GM21737 (cell line): ENCODE measurements at regions not wholly inside any gene's neighbourhood (a gene's known extent, or its start where the extent isn't known, plus 50 kb on each side); places are given as distances from the start of the nearest gene placed in this dataset.
"Not testable (repeated sequence)": the region's sequence is repeated elsewhere in the genome, so short reads cannot be mapped to it uniquely, and the experiment has no call there.

Source experiments
- ATAC-seq: cut with Tn5 transposase; IDR thresholded peaks from one replicate; pipeline ENCODE4 v1.9.1; 2021; ENCODE audit warnings: mild to moderate bottlenecking, moderate library complexity; ENCODE audit not compliant: unreplicated experiment

DNA sequence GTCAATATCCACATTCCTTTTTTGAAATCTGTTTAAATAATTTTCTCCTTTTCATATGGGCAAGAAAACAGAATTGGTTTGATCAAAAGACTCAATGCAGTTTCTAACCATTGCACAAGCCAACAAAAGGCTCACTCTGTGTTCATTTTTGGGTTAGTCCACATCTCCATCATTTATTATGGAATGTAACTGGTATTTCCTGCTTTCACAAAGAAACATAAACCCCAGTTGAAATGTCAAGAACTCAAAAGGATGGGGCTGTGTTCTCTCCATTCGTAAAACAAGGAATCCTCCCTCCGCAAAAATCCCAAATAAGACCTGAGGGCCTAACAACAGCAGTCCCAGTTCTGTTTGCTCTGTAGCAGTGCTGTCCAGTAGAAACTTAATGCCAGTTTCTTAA, 420.9 kb downstream of the GJA1 start:
- ATAC-seq: no peak

DNA sequence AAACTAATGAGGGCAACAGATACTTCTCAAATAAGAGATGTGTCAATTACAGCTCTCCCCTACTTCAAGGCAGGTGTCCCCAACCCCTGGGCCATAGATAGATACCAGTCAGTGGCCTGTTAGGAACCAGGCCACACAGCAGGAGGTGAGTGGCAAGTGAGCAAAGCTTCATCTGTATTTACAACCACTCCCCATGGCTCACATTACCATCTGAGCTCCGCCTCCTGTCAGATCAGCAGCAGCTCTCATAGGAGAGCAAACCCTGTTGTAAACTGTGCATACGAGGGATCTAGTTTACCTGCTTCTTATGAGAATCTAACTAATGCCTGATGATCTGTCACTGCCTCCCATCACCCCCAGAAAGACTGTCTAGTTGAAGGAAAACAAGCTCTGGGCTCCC, 422.1 kb downstream of the GJA1 start:
- ATAC-seq: no peak

DNA sequence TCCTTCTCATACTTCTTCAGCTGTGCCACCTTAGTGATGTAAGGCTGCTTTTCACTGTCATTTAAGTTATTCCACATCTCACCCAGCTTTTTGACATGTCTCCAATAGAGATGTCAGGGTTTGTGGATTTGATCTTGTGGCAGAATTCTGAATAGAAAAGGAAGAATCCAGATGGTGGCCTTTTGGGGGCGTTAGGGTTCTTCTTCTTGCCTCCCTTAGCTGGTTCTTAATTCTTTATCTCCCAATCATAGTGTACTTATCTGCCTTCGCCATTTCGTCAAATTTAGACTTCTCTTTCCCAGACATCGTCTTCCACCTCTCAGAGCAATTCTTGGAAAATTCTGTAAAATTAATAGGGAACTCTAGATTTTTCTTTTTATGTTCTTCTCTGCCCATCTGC, 422.9 kb downstream of the GJA1 start:
- ATAC-seq: no peak

GRCh38 chr6:121858986-121859385, 423.5 kb downstream of the GJA1 start:
- no peak for ATAC-seq

- no peak for ATAC-seq
Measured at GRCh38 chr6:121865811-121866210, 430.4 kb downstream of the GJA1 start.

DNA sequence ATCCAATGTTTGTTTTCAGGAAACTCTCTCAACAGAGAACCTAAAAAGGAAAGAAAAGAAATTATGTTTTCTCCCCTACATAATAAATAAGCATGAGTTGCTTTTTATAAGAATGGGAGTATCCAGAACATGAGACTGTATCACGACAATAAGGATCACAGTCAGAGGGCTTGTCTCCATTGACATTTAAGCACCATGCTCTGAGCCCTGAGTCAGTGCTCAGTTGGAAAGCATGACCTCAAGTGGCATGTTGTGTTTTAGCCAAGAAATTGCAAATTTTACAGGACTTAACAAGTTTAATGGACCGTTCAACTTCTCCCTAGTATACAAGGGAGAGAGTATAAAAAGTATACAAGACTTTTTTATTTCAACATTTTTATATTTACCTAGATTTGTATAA, 431.6 kb downstream of the GJA1 start:
- no peak for ATAC-seq

DNA sequence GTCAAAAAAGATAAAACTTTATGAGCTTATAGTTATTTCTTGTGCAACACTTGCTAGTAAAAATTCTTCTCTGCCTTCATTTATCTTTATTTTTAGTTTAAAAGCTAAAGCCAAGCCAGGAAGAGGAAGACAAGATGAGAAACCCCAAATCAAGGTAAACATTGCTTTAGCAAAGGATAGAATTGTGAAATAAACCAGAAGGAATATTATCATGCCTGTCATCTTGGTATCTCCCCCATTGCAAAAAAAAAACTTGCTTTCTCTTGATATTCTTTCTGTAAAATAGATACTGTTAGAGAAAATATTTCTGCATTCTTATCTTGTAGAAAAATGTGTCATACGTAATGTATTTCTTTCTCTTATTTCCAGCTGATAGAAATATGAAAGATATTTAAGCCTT, 432.8 kb downstream of the GJA1 start:
- ATAC-seq: no peak

GRCh38 chr6:121873595-121873994, 438.1 kb downstream of the GJA1 start:
- no peak for ATAC-seq

DNA sequence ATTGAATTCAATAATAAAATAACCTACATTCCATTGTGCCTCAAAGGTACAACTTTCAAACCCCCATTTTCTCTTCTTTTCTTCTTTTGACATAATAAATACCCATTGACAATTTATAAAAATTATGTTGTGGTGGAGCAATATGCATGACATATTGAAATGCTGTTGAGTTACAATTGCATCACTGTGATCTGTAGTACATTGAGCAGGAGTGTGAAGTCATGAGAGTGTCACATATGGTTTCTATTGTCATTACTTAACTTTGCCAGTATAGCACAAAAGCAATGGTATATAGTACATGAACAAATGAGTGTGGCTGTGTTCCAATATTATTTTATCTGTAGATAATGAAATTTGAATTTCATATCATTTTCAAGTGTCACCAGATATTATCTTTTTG, 441.3 kb downstream of the GJA1 start:
- no peak for ATAC-seq

DNA sequence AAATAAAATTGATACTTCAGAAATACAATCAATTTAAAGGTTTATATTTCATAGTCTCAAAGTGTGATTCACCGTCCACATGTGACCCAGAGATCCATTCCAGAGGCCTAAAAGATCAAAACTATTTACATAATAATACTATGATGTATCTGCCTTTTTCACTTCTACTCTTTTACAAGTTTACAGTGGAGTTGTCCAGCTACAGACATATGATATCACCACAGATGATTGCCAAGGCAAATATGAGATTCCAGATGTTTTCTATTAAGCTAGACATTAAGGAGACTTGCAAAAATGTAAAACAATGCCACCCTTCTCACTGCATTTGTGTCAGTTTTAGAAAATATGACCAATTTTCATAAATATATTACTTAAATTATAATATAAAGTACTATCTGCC, 443.7 kb downstream of the GJA1 start:
- ATAC-seq: no peak

GRCh38 chr6:121880831-121881230, 445.4 kb downstream of the GJA1 start:
- ATAC-seq: no peak

GRCh38 chr6:121881974-121882667, 446.7 kb downstream of the GJA1 start:
- no peak for ATAC-seq

DNA sequence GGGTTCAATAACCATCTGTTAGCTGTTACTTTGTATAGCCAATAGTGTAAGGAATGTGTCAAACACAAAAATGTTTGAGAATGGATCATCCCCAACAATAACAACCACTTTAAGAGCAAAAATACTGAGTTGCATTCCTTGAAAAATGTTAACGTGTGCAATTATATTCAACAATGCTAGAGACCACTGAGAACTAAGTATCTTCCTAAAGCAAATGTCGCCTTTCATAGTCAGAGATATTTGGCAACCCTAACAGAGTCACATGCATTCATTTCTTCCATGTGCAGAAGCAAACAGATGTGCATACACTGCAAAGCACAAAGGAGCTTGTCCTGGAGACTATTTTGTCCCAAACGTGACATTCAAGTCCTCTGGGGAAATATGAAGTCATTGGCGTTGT, 448.6 kb downstream of the GJA1 start:
- ATAC-seq: no peak

DNA sequence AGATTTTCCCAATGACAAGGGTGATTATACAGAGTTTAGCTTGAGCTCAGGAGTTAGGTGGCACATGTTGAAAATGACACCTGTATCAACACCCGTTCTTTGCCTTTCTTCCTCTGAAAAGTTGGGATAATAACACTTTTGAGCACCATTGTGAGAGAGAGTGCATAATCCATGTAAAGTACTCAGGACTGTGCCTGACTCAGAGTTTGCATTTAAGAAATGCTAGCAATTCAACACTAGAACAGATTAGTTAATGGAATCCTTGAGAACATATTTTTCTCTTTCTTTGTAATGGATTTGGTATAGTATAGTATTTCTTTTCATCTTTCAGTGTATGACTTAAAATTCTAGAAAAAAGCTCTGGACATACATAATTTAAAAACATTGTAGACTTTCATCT, 449.2 kb downstream of the GJA1 start:
- no peak for ATAC-seq

DNA sequence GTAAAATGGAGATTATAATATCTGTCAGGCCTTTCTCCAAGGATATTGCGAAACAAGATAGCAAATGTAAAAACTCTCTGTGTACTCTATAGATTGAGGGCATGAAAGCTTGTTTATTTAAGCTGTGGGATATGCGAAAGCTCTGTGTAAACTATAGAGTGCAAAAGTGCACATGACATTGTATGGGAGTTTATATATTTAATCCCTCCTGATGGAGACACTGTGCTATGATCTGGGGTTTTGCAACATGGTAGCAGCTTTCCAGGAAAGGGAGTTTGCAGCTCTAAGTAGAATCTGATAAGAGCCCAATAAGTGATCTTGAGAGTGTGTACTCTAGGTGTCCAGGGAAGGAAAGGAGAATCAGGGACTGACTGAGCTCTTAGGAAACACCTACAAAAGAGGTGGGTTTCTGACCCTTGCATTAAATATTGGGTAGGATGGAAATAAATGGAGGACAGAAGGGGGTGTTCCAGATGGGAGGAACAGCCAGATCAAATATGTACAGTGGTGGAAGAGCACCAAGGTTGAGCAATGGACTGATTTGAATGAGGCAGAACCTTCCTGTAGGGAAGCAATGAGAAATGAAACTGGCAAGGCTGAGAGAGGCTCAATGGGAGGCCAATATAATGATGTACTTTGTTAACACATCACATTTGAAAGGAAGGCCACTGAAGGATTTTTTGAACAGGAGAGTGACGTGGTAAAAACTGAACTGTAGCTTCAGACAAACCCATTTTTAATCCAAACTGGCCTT, 450.1 kb downstream of the GJA1 start:
- no peak for ATAC-seq

DNA sequence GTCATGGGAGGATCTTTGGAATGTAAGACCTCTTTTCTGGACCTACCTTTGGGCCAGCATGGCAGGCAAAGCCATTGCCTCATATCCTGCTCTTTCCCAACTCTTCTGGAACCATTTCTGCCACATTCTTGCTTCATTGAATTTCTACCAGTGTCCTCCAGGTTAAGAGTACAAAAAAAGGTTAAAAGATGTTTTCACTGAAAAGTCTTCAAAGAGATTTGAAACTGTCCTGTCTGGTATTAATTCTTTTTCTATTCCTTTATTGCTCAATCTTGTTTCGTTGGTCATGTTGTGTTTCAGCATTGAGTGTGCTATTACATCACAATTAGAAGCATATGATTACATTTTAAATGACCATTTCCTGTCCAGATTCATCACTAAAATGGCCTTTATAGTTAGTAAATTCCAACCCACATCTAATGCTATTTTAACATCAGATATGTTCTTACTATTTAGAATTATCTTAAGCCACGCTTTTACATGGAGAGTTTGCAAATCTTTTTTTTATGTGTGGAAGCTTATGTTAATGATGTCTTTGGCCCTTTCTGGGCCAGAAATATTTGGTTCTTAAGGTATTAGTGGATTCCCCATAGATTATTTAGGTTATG, 450.9 kb downstream of the GJA1 start:
- no peak for ATAC-seq

- ATAC-seq: no peak
Measured at GRCh38 chr6:121887724-121888123, 452.3 kb downstream of the GJA1 start.

- ATAC-seq: no peak
Measured at GRCh38 chr6:121890307-121890910, 455.0 kb downstream of the GJA1 start.

DNA sequence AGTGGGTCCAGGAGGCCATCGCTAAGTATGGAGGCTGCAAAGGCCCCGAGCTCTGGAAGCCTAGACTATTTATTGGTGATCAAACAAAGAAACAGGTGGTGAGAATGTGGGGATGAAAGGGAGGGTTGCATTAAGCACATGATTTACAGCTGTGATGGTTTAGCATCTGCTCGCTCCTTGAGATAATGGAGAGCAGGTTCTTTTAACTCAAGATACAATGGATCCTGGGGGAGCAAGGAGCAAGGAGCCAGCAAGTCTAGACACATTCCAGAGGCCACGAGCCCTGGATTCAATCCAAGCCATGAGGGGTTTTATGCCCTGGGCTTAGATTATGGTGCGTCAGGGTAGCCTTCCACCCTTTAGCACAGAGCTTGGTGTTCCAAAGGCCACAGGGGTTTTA, 460.3 kb downstream of the GJA1 start:
- not testable (repeated sequence) for ATAC-seq

- no peak for ATAC-seq
Measured at GRCh38 chr6:121896363-121896762, 460.9 kb downstream of the GJA1 start.

DNA sequence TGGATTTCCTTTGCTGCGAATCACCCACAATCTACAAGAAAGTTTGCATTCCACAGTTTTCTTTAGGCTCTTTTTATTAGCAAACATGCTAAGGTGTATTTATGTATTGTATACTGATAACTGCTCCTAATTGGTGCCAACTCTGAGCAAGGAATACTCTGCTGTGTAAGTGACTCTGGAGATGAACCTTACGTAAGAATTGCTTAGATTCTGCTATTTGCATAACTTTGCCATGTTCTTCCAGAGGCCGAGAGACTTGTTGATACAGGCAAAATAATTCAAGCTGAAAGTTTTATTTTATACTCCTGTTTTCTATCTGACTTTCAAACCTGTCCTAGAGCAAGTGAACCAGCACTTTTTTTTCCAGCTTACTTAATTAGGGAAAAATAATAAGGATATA, 461.3 kb downstream of the GJA1 start:
- no peak for ATAC-seq

DNA sequence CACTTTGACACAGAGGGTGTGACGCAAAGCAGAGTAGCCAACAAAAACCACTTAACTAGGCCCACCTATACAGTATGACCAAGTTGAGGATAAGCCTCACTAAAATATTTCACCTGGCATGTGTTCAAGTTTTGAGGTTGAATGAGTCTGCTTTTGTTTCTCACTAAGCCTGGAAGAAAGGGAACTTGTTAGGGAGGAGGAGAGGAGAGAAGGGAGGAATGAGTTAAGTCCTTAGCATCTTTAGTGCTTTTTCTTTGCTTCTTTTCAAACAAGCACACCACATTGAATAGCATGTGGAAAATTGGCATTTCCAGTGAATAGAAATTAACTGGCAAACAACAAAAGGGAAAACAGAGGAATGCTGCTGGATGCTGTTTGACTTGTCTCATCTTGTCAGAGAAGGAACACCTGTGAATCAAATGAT, 461.9 kb downstream of the GJA1 start:
- ATAC-seq: no peak
